Stimulated activated effector memory CD8-positive, alpha-beta T cell treated with anti-CD3 and anti-CD28 coated beads, Interleukin-12 subunit alpha, Interleukin-12 subunit beta, amount 100 ng/mL, for 72 hours (primary cell): ENCODE measurements at regions not wholly inside any gene's neighbourhood (a gene's known extent, or its start where the extent isn't known, plus 50 kb on each side); places are given as distances from the start of the nearest gene placed in this dataset.

Experiments used
- ATAC-seq: fragments of 150-1000 bp; cut with Tn5 transposase; 2 replicates; pipeline ENCODE4 v1.10.0; 2021
- DNase-seq, 2 donors: peaks; one replicate each; pipeline ENCODE4 v3.0.0; 2021 to 2022; ENCODE audit warnings: low spot score in 2 of 2
- H3K27ac Mint-ChIP-seq: one replicate; pipeline ENCODE4 v1.8.0; 2022; ENCODE audit warnings: mild to moderate bottlenecking, mixed read lengths
- H3K36me3 Mint-ChIP-seq: one replicate; pipeline ENCODE4 v1.8.0; 2022; ENCODE audit warnings: mild to moderate bottlenecking, mixed read lengths
- H3K4me1 Mint-ChIP-seq: one replicate; pipeline ENCODE4 v1.8.0; 2022; ENCODE audit warnings: mixed read lengths
- H3K4me3 Mint-ChIP-seq: one replicate; pipeline ENCODE4 v1.8.0; 2022; ENCODE audit warnings: mild to moderate bottlenecking, mixed read lengths
- H3K9me3 Mint-ChIP-seq: one replicate; pipeline ENCODE4 v1.8.0; 2022; ENCODE audit warnings: mixed read lengths

GRCh38 chr15:36254426-36254825, 325.0 kb upstream of the CDIN1 start:
- H3K36me3 Mint-ChIP-seq = no peaks in the 10 kb centered on the region
- no peak overlapping the region for H3K4me3 Mint-ChIP-seq
- H3K27ac Mint-ChIP-seq = no peak overlapping the region
- ATAC-seq (no peak), DNase-seq (no peak)
- peaks cover 4% of the 10 kb centered on the region for H3K9me3 Mint-ChIP-seq
- no peaks in the 10 kb centered on the region for H3K4me1 Mint-ChIP-seq

- Mint-ChIP-seq H3K4me3 (no peak overlapping the region), H3K27ac (no peak overlapping the region)
Observed at GRCh38 chr15:36256404-36256807, 323.0 kb upstream of the CDIN1 start.

GRCh38 chr15:36263666-36264065, 315.8 kb upstream of the CDIN1 start:
- no peaks in the 10 kb centered on the region for H3K9me3 Mint-ChIP-seq
- H3K4me1 Mint-ChIP-seq = no peaks in the 10 kb centered on the region
- no peak overlapping the region for H3K27ac Mint-ChIP-seq
- H3K36me3 Mint-ChIP-seq = no peaks in the 10 kb centered on the region
- DNase-seq (no peak), ATAC-seq (no peak)
- no peak overlapping the region for H3K4me3 Mint-ChIP-seq

More at GRCh38 chr15:36256404-36256807, 323.0 kb upstream of the CDIN1 start:
- ATAC-seq = no peak
- Mint-ChIP-seq H3K9me3 (peaks cover 4% of the 10 kb centered on the region), H3K4me1 (no peaks in the 10 kb centered on the region), H3K36me3 (no peaks in the 10 kb centered on the region)
- DNase-seq = no peak

- H3K27ac Mint-ChIP-seq = no peak overlapping the region
- no peak overlapping the region for H3K4me3 Mint-ChIP-seq
- ATAC-seq (no peak), DNase-seq (no peak)
- no peaks in the 10 kb centered on the region for H3K9me3 Mint-ChIP-seq
- H3K4me1 Mint-ChIP-seq = no peaks in the 10 kb centered on the region
- H3K36me3 Mint-ChIP-seq = no peaks in the 10 kb centered on the region
Observed at GRCh38 chr15:36265422-36265821, 314.0 kb upstream of the CDIN1 start.

GRCh38 chr15:36271048-36271447, 308.4 kb upstream of the CDIN1 start:
- ATAC-seq (no peak), DNase-seq (no peak)
- Mint-ChIP-seq H3K4me1 (no peaks in the 10 kb centered on the region), H3K9me3 (peaks cover 3% of the 10 kb centered on the region), H3K27ac (no peak overlapping the region), H3K4me3 (no peak overlapping the region), H3K36me3 (no peaks in the 10 kb centered on the region)

GRCh38 chr15:36275656-36276055, 303.8 kb upstream of the CDIN1 start:
- no peaks in the 10 kb centered on the region for H3K36me3 Mint-ChIP-seq
- ATAC-seq (no peak), DNase-seq (no peak)
- H3K4me3 Mint-ChIP-seq = no peak overlapping the region
- H3K27ac Mint-ChIP-seq = no peak overlapping the region
- peaks cover 14% of the 10 kb centered on the region for H3K9me3 Mint-ChIP-seq
- no peaks in the 10 kb centered on the region for H3K4me1 Mint-ChIP-seq

- DNase-seq = no peak
- Mint-ChIP-seq H3K4me3 (no peak overlapping the region), H3K4me1 (no peaks in the 10 kb centered on the region), H3K36me3 (no peaks in the 10 kb centered on the region), H3K9me3 (peaks cover 11% of the 10 kb centered on the region), H3K27ac (no peak overlapping the region)
- ATAC-seq = no peak
Observed at GRCh38 chr15:36278219-36278618, 301.2 kb upstream of the CDIN1 start.

GRCh38 chr15:36282821-36283220, 296.6 kb upstream of the CDIN1 start:
- no peak overlapping the region for H3K4me3 Mint-ChIP-seq
- no peak for DNase-seq
- no peaks in the 10 kb centered on the region for H3K4me1 Mint-ChIP-seq
- H3K9me3 Mint-ChIP-seq = peaks cover 5% of the 10 kb centered on the region
- H3K27ac Mint-ChIP-seq = no peak overlapping the region
- no peaks in the 10 kb centered on the region for H3K36me3 Mint-ChIP-seq
- no peak for ATAC-seq

- Mint-ChIP-seq H3K4me3 (no peak overlapping the region), H3K9me3 (peaks cover 11% of the 10 kb centered on the region)
- ATAC-seq = no peak
Observed at GRCh38 chr15:36284911-36285310, 294.5 kb upstream of the CDIN1 start.

GRCh38 chr15:36291501-36291900, 287.9 kb upstream of the CDIN1 start:
- no peak for ATAC-seq

More at GRCh38 chr15:36284911-36285310, 294.5 kb upstream of the CDIN1 start:
- Mint-ChIP-seq H3K27ac (no peak overlapping the region), H3K4me1 (no peaks in the 10 kb centered on the region), H3K36me3 (no peaks in the 10 kb centered on the region)
- no peak for DNase-seq

GRCh38 chr15:36294359-36294758, 285.1 kb upstream of the CDIN1 start:
- no peak for DNase-seq

More at GRCh38 chr15:36291501-36291900, 287.9 kb upstream of the CDIN1 start:
- H3K27ac Mint-ChIP-seq = no peak overlapping the region
- H3K9me3 Mint-ChIP-seq = peaks cover 14% of the 10 kb centered on the region
- DNase-seq = no peak
- no peak overlapping the region for H3K4me3 Mint-ChIP-seq
- no peaks in the 10 kb centered on the region for H3K4me1 Mint-ChIP-seq
- no peaks in the 10 kb centered on the region for H3K36me3 Mint-ChIP-seq

GRCh38 chr15:36301947-36302346, 277.5 kb upstream of the CDIN1 start:
- H3K4me3 Mint-ChIP-seq = no peak overlapping the region
- H3K36me3 Mint-ChIP-seq = no peaks in the 10 kb centered on the region
- DNase-seq (no peak), ATAC-seq (no peak)
- H3K27ac Mint-ChIP-seq = no peak overlapping the region
- no peaks in the 10 kb centered on the region for H3K4me1 Mint-ChIP-seq
- H3K9me3 Mint-ChIP-seq = peaks cover 3% of the 10 kb centered on the region

More at GRCh38 chr15:36294359-36294758, 285.1 kb upstream of the CDIN1 start:
- Mint-ChIP-seq H3K4me3 (no peak overlapping the region), H3K27ac (no peak overlapping the region), H3K9me3 (peaks cover 6% of the 10 kb centered on the region), H3K36me3 (no peaks in the 10 kb centered on the region), H3K4me1 (no peaks in the 10 kb centered on the region)
- no peak for ATAC-seq

- Mint-ChIP-seq H3K27ac (no peak overlapping the region), H3K4me1 (no peaks in the 10 kb centered on the region)
Observed at GRCh38 chr15:36313021-36313420, 266.4 kb upstream of the CDIN1 start.

GRCh38 chr15:36313736-36314280, 265.6 kb upstream of the CDIN1 start:
- Mint-ChIP-seq H3K36me3 (no peaks in the 10 kb centered on the region), H3K9me3 (peaks cover 4% of the 10 kb centered on the region), H3K4me1 (no peaks in the 10 kb centered on the region), H3K4me3 (no peak overlapping the region), H3K27ac (no peak overlapping the region)
- ATAC-seq (no peak), DNase-seq (no peak)

More at GRCh38 chr15:36313021-36313420, 266.4 kb upstream of the CDIN1 start:
- ATAC-seq (no peak), DNase-seq (no peak)
- H3K9me3 Mint-ChIP-seq = peaks cover 4% of the 10 kb centered on the region
- H3K36me3 Mint-ChIP-seq = no peaks in the 10 kb centered on the region
- H3K4me3 Mint-ChIP-seq = no peak overlapping the region

- DNase-seq (no peak), ATAC-seq (no peak)
- Mint-ChIP-seq H3K4me1 (no peaks in the 10 kb centered on the region), H3K4me3 (no peak overlapping the region), H3K27ac (no peak overlapping the region), H3K36me3 (no peaks in the 10 kb centered on the region), H3K9me3 (peaks cover 4% of the 10 kb centered on the region)
Observed at GRCh38 chr15:36315649-36316048, 263.8 kb upstream of the CDIN1 start.

GRCh38 chr15:36323615-36324014, 255.8 kb upstream of the CDIN1 start:
- ATAC-seq = no peak
- Mint-ChIP-seq H3K4me3 (no peak overlapping the region), H3K9me3 (peaks cover 4% of the 10 kb centered on the region), H3K4me1 (no peaks in the 10 kb centered on the region), H3K27ac (no peak overlapping the region), H3K36me3 (no peaks in the 10 kb centered on the region)
- no peak for DNase-seq

GRCh38 chr15:36325206-36325605, 254.2 kb upstream of the CDIN1 start:
- Mint-ChIP-seq H3K36me3 (no peaks in the 10 kb centered on the region), H3K4me1 (no peaks in the 10 kb centered on the region), H3K27ac (no peak overlapping the region), H3K9me3 (peaks cover 4% of the 10 kb centered on the region), H3K4me3 (no peak overlapping the region)
- no peak for ATAC-seq
- no peak for DNase-seq
